Thymus (tissue), 11 donors: ENCODE measurements at regions not wholly inside any gene's neighbourhood (a gene's known extent, or its start where the extent isn't known, plus 50 kb on each side); places are given as distances from the start of the nearest gene placed in this dataset.

Source experiments
- DNase-seq, 9 donors: peaks; one replicate each; pipeline ENCODE4 v3.0.0-alpha.2; 2013; ENCODE audit warnings: low spot score in 9 of 9, low read depth in 6 of 9, missing footprints in 1 of 9
- H3K27ac ChIP-seq, 2 donors: one replicate each; pipeline ENCODE4 v1.5.1; 2013; ENCODE audit warnings: control low read depth in 1 of 2, low read depth in 1 of 2, low read length in 1 of 2, mild to moderate bottlenecking in 1 of 2, moderate library complexity in 1 of 2
- H3K27me3 ChIP-seq, 2 donors: one replicate each; pipeline ENCODE4 v1.5.1; 2013; ENCODE audit warnings: low read length in 1 of 2; ENCODE audit not compliant: control insufficient read depth in 2 of 2, insufficient read depth in 1 of 2
- H3K36me3 ChIP-seq, 2 donors: one replicate each; pipeline ENCODE4 v1.5.1; 2013; ENCODE audit warnings: low read length in 1 of 2, mild to moderate bottlenecking in 1 of 2, moderate library complexity in 1 of 2; ENCODE audit not compliant: control insufficient read depth in 2 of 2, insufficient read depth in 2 of 2
- H3K4me1 ChIP-seq, 2 donors: one replicate each; pipeline ENCODE4 v1.5.1; 2013; ENCODE audit warnings: low read length in 2 of 2; ENCODE audit not compliant: control insufficient read depth in 2 of 2, insufficient read depth in 2 of 2
- H3K4me3 ChIP-seq, 2 donors: one replicate each; pipeline ENCODE4 v1.5.1; 2013; ENCODE audit warnings: low read length in 2 of 2, control low read depth in 1 of 2, mild to moderate bottlenecking in 1 of 2
- H3K9me3 ChIP-seq, 2 donors: one replicate each; pipeline ENCODE4 v1.5.1; 2013; ENCODE audit warnings: low read length in 1 of 2, mild to moderate bottlenecking in 1 of 2; ENCODE audit not compliant: control insufficient read depth in 2 of 2, insufficient read depth in 1 of 2
- WGBS: extraction: QIAGEN DNeasy Blood & Tissue Kit; methylation state at CpG from one replicate; pipeline ENCODE4 v1.1.7; 2013; 5-methylcytosine and 5-hydroxymethylcytosine counted together
- donor health status: healthy.

GRCh38 chr11:129324533-129325175 is 51.0 kb upstream of the BARX2 start:
- DNase-seq, result no peak
- Histone ChIP-seq H3K36me3 (no peaks in the 10 kb centered on the region), H3K9me3 (no peaks in the 10 kb centered on the region), H3K4me1 (no peaks in the 10 kb centered on the region), H3K4me3 (no peak overlapping the region), H3K27me3 (no peaks in the 10 kb centered on the region), H3K27ac (no peak overlapping the region)
- WGBS, result 90% methylated on average over 10 of the region's 10 CpGs

GRCh38 chr11:129323896-129324502 is 51.6 kb upstream of the BARX2 start:
- DNase-seq, result peak in 1 of 9 donors; percentile 9

GRCh38 chr11:129322941-129323340 is 52.7 kb upstream of the BARX2 start:
- WGBS, result 97% methylated on average over 8 of the region's 8 CpGs
- Histone ChIP-seq H3K27me3 (no peaks in the 10 kb centered on the region), H3K4me3 (no peak overlapping the region), H3K36me3 (no peaks in the 10 kb centered on the region), H3K27ac (no peak overlapping the region), H3K9me3 (no peaks in the 10 kb centered on the region), H3K4me1 (no peaks in the 10 kb centered on the region)
- DNase-seq, result no peak

More at GRCh38 chr11:129323896-129324502, 51.6 kb upstream of the BARX2 start:
- WGBS, result 60% methylated on average over 12 of the region's 12 CpGs
- Histone ChIP-seq H3K4me3 (no peak overlapping the region), H3K4me1 (no peaks in the 10 kb centered on the region), H3K27ac (no peak overlapping the region), H3K9me3 (no peaks in the 10 kb centered on the region), H3K27me3 (no peaks in the 10 kb centered on the region), H3K36me3 (no peaks in the 10 kb centered on the region)

- DNase-seq, result no peak
- 95% methylated on average over 2 of the region's 2 CpGs for WGBS
- no peaks in the 10 kb centered on the region for H3K4me1 ChIP-seq
Observed at GRCh38 chr11:129321076-129321475, 54.6 kb upstream of the BARX2 start.

GRCh38 chr11:129320494-129320893 is 55.2 kb upstream of the BARX2 start:
- no peaks in the 10 kb centered on the region for H3K36me3 ChIP-seq
- no peaks in the 10 kb centered on the region for H3K27me3 ChIP-seq
- no peak for DNase-seq
- H3K9me3 ChIP-seq, result no peaks in the 10 kb centered on the region
- H3K27ac ChIP-seq, result no peak overlapping the region
- WGBS, result 96% methylated on average over 6 of the region's 6 CpGs
- H3K4me1 ChIP-seq, result no peaks in the 10 kb centered on the region
- no peak overlapping the region for H3K4me3 ChIP-seq

More at GRCh38 chr11:129321076-129321475, 54.6 kb upstream of the BARX2 start:
- Histone ChIP-seq H3K27ac (no peak overlapping the region), H3K4me3 (no peak overlapping the region), H3K9me3 (no peaks in the 10 kb centered on the region), H3K27me3 (no peaks in the 10 kb centered on the region), H3K36me3 (no peaks in the 10 kb centered on the region)

- Histone ChIP-seq H3K27me3 (no peaks in the 10 kb centered on the region), H3K9me3 (no peaks in the 10 kb centered on the region), H3K4me1 (no peaks in the 10 kb centered on the region), H3K4me3 (no peak overlapping the region), H3K27ac (no peak overlapping the region), H3K36me3 (no peaks in the 10 kb centered on the region)
- no peak for DNase-seq
- WGBS, result 96% methylated on average over 4 of the region's 4 CpGs
Observed at GRCh38 chr11:129319751-129320150, 55.9 kb upstream of the BARX2 start.

GRCh38 chr11:129319201-129319600 is 56.4 kb upstream of the BARX2 start:
- WGBS, result 95% methylated on average over 2 of the region's 2 CpGs
- Histone ChIP-seq H3K9me3 (no peaks in the 10 kb centered on the region), H3K27me3 (no peaks in the 10 kb centered on the region), H3K27ac (no peak overlapping the region), H3K4me3 (no peak overlapping the region), H3K36me3 (no peaks in the 10 kb centered on the region), H3K4me1 (no peaks in the 10 kb centered on the region)
- DNase-seq, result no peak

GRCh38 chr11:129317571-129317970 is 58.1 kb upstream of the BARX2 start:
- no peak overlapping the region for H3K4me3 ChIP-seq
- H3K9me3 ChIP-seq, result no peaks in the 10 kb centered on the region
- no peaks in the 10 kb centered on the region for H3K36me3 ChIP-seq
- H3K4me1 ChIP-seq, result no peaks in the 10 kb centered on the region
- no peak overlapping the region for H3K27ac ChIP-seq
- no peaks in the 10 kb centered on the region for H3K27me3 ChIP-seq
- no peak for DNase-seq
- WGBS, result 16% methylated on average over 4 of the region's 4 CpGs

GRCh38 chr11:129316781-129317180 is 58.9 kb upstream of the BARX2 start:
- Histone ChIP-seq H3K4me1 (no peaks in the 10 kb centered on the region), H3K9me3 (no peaks in the 10 kb centered on the region), H3K36me3 (no peaks in the 10 kb centered on the region), H3K4me3 (no peak overlapping the region), H3K27me3 (no peaks in the 10 kb centered on the region), H3K27ac (no peak overlapping the region)
- DNase-seq, result no peak
- WGBS, result 95% methylated on average over 6 of the region's 6 CpGs
